GM12891 (cell line): ENCODE measurements at regions not wholly inside any gene's neighbourhood (a gene's known extent, or its start where the extent isn't known, plus 50 kb on each side); places are given as distances from the start of the nearest gene placed in this dataset.

ENCODE experiments used
- POLR2A ChIP-seq: IDR thresholded peaks from 2 replicates; pipeline ENCODE4 v1.6.1; 2011; ENCODE audit warnings: low read depth, low read length, control low read depth
- POLR2AphosphoS5 ChIP-seq: IDR thresholded peaks from 2 replicates; pipeline ENCODE4 v1.6.1; 2011; ENCODE audit warnings: low read depth, low read length, control low read depth
- TAF1 ChIP-seq: IDR thresholded peaks from 2 replicates; pipeline ENCODE4 v1.6.1; 2011; ENCODE audit warnings: low read depth, low read length, control low read depth

- TF ChIP-seq POLR2A (no peak), TAF1 (no peak), POLR2AphosphoS5 (no peak)
Measured at GRCh38 chr10:59463909-59464308, 101.6 kb upstream of the FAM13C start.
